IMR-90 (cell line): ENCODE measurements at regions not wholly inside any gene's neighbourhood (a gene's known extent, or its start where the extent isn't known, plus 50 kb on each side); places are given as distances from the start of the nearest gene placed in this dataset.

ENCODE experiments used
- ATAC-seq: fragments of 200-7000 bp; cut with Tn5 transposase; 2 replicates; pipeline ENCODE4 v1.9.1; 2020; ENCODE audit warnings: low read depth, mild to moderate bottlenecking, moderate library complexity
- BruUV-seq: library from RNA; stranded (reverse); fragments of 400-500 nt; replicated peaks from 2 replicates; lab custom pipeline; 2021; lab: Mats Ljungman, UMichigan
- CTCF ChIA-PET: fragments of 300-600 bp; formaldehyde crosslinking; extraction: SDS; loops from one replicate; lab custom pipeline; 2021; ENCODE audit warnings: antibody characterized with exemption; lab: Yijun Ruan, JAX
- POLR2A ChIA-PET: fragments of 300-600 bp; sonication (Branson Sonifier 250); formaldehyde crosslinking; loops from one replicate; lab custom pipeline; 2022; ENCODE audit warnings: antibody characterized with exemption; ENCODE audit not compliant: unreplicated experiment; lab: Charles Lee
- DNase-seq: peaks from one replicate; pipeline ENCODE4 v3.0.0; 2013
- H2AFZ ChIP-seq: replicated peaks from 2 replicates; pipeline ENCODE3; 2013; ENCODE audit warnings: low read length, mild to moderate bottlenecking; ENCODE audit not compliant: poor library complexity
- H2AK5ac ChIP-seq: 2 replicates; pipeline ENCODE4 v1.6.1; 2013; ENCODE audit warnings: low read depth, low read length, inconsistent platforms
- H2AK9ac ChIP-seq: replicated peaks from 2 replicates; pipeline ENCODE3; 2013; ENCODE audit warnings: mild to moderate bottlenecking, low read depth, low read length, moderate library complexity; ENCODE audit not compliant: poor library complexity
- H2BK120ac ChIP-seq: 2 replicates; pipeline ENCODE4 v1.6.1; 2013; ENCODE audit warnings: low read depth, low read length, inconsistent platforms
- H2BK15ac ChIP-seq: 3 replicates; pipeline ENCODE4 v1.6.1; 2013; ENCODE audit warnings: low read depth, low read length, inconsistent platforms
- H2BK20ac ChIP-seq: 2 replicates; pipeline ENCODE4 v1.6.1; 2013; ENCODE audit warnings: low read depth, mild to moderate bottlenecking, inconsistent platforms, low read length, moderate library complexity
- H2BK5ac ChIP-seq: 2 replicates; pipeline ENCODE4 v1.6.1; 2013; ENCODE audit warnings: mild to moderate bottlenecking, low read depth, low read length, inconsistent platforms; ENCODE audit not compliant: poor library complexity, severe bottlenecking
- H3K14ac ChIP-seq: replicated peaks from 2 replicates; pipeline ENCODE4 v1.6.1; 2013; ENCODE audit warnings: low read depth, low read length, inconsistent platforms
- H3K18ac ChIP-seq: 2 replicates; pipeline ENCODE4 v1.6.1; 2013; ENCODE audit warnings: low read depth, low read length, control low read depth
- H3K23ac ChIP-seq: 2 replicates; pipeline ENCODE4 v1.6.1; 2013; ENCODE audit warnings: low read depth, low read length, inconsistent platforms
- H3K27ac ChIP-seq: 2 replicates; pipeline ENCODE4 v1.5.1; 2013; ENCODE audit warnings: mild to moderate bottlenecking, control low read depth, low read length; ENCODE audit not compliant: insufficient read depth
- H3K27me3 ChIP-seq: 2 replicates; pipeline ENCODE4 v1.6.1; 2013; ENCODE audit warnings: low read length; ENCODE audit not compliant: control insufficient read depth, insufficient read depth
- H3K36me3 ChIP-seq: 2 replicates; pipeline ENCODE4 v1.6.1; 2013; ENCODE audit warnings: low read length, mixed read lengths; ENCODE audit not compliant: control insufficient read depth, insufficient read depth
- H3K4ac ChIP-seq: 2 replicates; pipeline ENCODE4 v1.6.1; 2013; ENCODE audit warnings: low read depth, low read length, inconsistent platforms
- H3K4me1 ChIP-seq: 2 replicates; pipeline ENCODE4 v1.6.1; 2013; ENCODE audit warnings: low read length, mixed read lengths; ENCODE audit not compliant: control insufficient read depth, insufficient read depth
- H3K4me2 ChIP-seq: 2 replicates; pipeline ENCODE4 v1.6.1; 2013; ENCODE audit warnings: low read depth, mild to moderate bottlenecking, control low read depth, low read length, moderate library complexity
- H3K4me3 ChIP-seq: 2 replicates; pipeline ENCODE4 v1.5.1; 2013; ENCODE audit warnings: low read depth, mild to moderate bottlenecking, control low read depth, low read length, moderate library complexity; ENCODE audit not compliant: insufficient read depth
- H3K56ac ChIP-seq: 2 replicates; pipeline ENCODE4 v1.6.1; 2013; ENCODE audit warnings: low read length, inconsistent platforms; ENCODE audit not compliant: insufficient read depth; ENCODE audit errors: extremely low read depth
- H3K79me1 ChIP-seq, 2 experiments: 2 replicates each; pipeline ENCODE4 v1.6.1; 2013; ENCODE audit warnings: low read length in 2 of 2, inconsistent platforms in 1 of 2, low read depth in 1 of 2
- H3K9ac ChIP-seq: 2 replicates; pipeline ENCODE4 v1.6.1; 2013; ENCODE audit warnings: low read depth, low read length, control low read depth
- H3K9me1 ChIP-seq: 2 replicates; pipeline ENCODE4 v1.6.1; 2013; ENCODE audit warnings: low read length, inconsistent platforms; ENCODE audit not compliant: insufficient read depth
- H3K9me3 ChIP-seq: 2 replicates; pipeline ENCODE4 v1.6.1; 2013; ENCODE audit warnings: low read length; ENCODE audit not compliant: control insufficient read depth, insufficient read depth
- H4K20me1 ChIP-seq: 2 replicates; pipeline ENCODE4 v1.6.1; 2013; ENCODE audit warnings: low read length, inconsistent platforms; ENCODE audit not compliant: insufficient read depth
- H4K5ac ChIP-seq: 2 replicates; pipeline ENCODE4 v1.6.1; 2013; ENCODE audit warnings: mild to moderate bottlenecking, low read depth, low read length, control low read depth
- H4K8ac ChIP-seq, 2 experiments: 2 replicates each; pipeline ENCODE4 v1.6.1; 2013; ENCODE audit warnings: low read depth in 2 of 2, low read length in 2 of 2, control low read depth in 1 of 2, inconsistent platforms in 1 of 2
- H4K91ac ChIP-seq: 2 replicates; pipeline ENCODE4 v1.6.1; 2013; ENCODE audit warnings: low read depth, low read length, inconsistent platforms; ENCODE audit not compliant: insufficient read depth
- CHD1 ChIP-seq: IDR thresholded peaks from 2 replicates; pipeline ENCODE4 v1.6.1; 2012; ENCODE audit warnings: low read depth, low read length, improper control_type of control experiment
- MAZ ChIP-seq: IDR thresholded peaks from 2 replicates; pipeline ENCODE4 v1.6.1; 2012; ENCODE audit warnings: low read depth, mild to moderate bottlenecking, low read length, improper control_type of control experiment, moderate library complexity, borderline replicate concordance
- MXI1 ChIP-seq: IDR thresholded peaks from 2 replicates; pipeline ENCODE4 v1.6.1; 2012; ENCODE audit warnings: low read depth, mild to moderate bottlenecking, low read length, moderate library complexity, borderline replicate concordance
- RAD21 ChIP-seq: IDR thresholded peaks from 2 replicates; pipeline ENCODE4 v1.6.1; 2012; ENCODE audit warnings: low read length, improper control_type of control experiment
- RCOR1 ChIP-seq: IDR thresholded peaks from 2 replicates; pipeline ENCODE4 v1.6.1; 2012; ENCODE audit warnings: mild to moderate bottlenecking, low read length, improper control_type of control experiment; ENCODE audit not compliant: insufficient replicate concordance
- RFX5 ChIP-seq: IDR thresholded peaks from 2 replicates; pipeline ENCODE4 v1.8.0; 2012; ENCODE audit warnings: low read depth, mild to moderate bottlenecking, low read length, moderate library complexity
- WGBS, 2 experiments: methylation state at CpG; one replicate each; pipeline versions ENCODE4 v1.1.5 to v1.1.7; 2013; ENCODE audit warnings: missing lambda C conversion rate in 2 of 2; ENCODE audit not compliant: insufficient read length in 1 of 2; ENCODE audit errors: extremely low coverage in 2 of 2; 5-methylcytosine and 5-hydroxymethylcytosine counted together
- dilution Hi-C: fragments of 300-500 bp; cut with HindIII; formaldehyde crosslinking; loops from one replicate; pipeline ENCODE4 v1.14.3; 2018; ENCODE audit warnings: low sequenced_read_pairs; ENCODE audit not compliant: unreplicated experiment
- in situ Hi-C: fragments of 300-500 bp; cut with MboI; formaldehyde crosslinking; loops from 3 replicates; pipeline ENCODE4 v1.14.3; 2019; ENCODE audit warnings: low sequenced_read_pairs, inconsistent platforms, mixed read lengths
- intact Hi-C: fragments of 100-400 bp; cut with micrococcal nuclease; formaldehyde crosslinking; loops from 2 replicates; pipeline ENCODE4 v1.10.0; 2022

DNA sequence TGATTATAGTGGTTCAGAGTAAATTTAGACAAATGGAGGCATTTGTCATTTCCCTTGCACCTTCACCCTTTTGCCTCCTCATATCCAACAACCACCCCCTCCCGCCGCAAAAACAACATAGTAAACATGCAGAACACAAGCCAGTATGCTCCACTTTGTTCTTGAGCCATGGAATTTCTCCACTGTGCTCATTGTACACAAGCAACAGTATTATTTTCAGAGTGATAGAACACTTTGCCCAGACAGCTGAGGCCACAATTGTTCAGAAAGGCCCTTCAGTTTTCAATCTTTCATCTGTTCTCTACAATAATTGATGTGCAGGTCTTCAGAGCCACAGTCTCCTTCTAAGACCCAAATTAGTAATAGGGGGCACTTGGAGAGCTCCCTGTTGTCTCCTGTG lies 272.8 kb upstream of the SLC30A5 start:
- no peaks in the 10 kb centered on the region for H3K4me1 ChIP-seq
- in situ Hi-C loops = no loop called here
- no peak for DNase-seq
- no peak overlapping the region for H3K4me3 ChIP-seq
- H4K8ac ChIP-seq = no peak overlapping the region
- no peaks in the 10 kb centered on the region for H3K27me3 ChIP-seq
- dilution Hi-C loops = no loop called here
- no peak overlapping the region for H2BK15ac ChIP-seq
- no peak overlapping the region for H2AFZ ChIP-seq
- no peaks in the 10 kb centered on the region for H4K20me1 ChIP-seq
- H3K56ac ChIP-seq = no peak overlapping the region
- no peak overlapping the region for H2BK120ac ChIP-seq
- H2AK5ac ChIP-seq = no peak overlapping the region
- no TSS peak for BruUV-seq
- no peak overlapping the region for H2AK9ac ChIP-seq
- no peak overlapping the region for H2BK5ac ChIP-seq
- no peak overlapping the region for H3K14ac ChIP-seq
- H3K27ac ChIP-seq = no peak overlapping the region
- H3K23ac ChIP-seq = no peak overlapping the region
- intact Hi-C loops = no loop called here
- POLR2A ChIA-PET = no interaction called here
- no peaks in the 10 kb centered on the region for H3K9me3 ChIP-seq
- H3K18ac ChIP-seq = no peak overlapping the region
- H3K9ac ChIP-seq = no peak overlapping the region
- no peak overlapping the region for H4K91ac ChIP-seq
- H3K79me1 ChIP-seq = no peaks in the 10 kb centered on the region
- 83% methylated on average over 2 of the region's 2 CpGs; no CpG with 5 or more reads in 1 of the 2 experiments for WGBS, 2 experiments
- H3K9me1 ChIP-seq = no peaks in the 10 kb centered on the region
- TF ChIP-seq MAZ (no peak), MXI1 (no peak), RAD21 (no peak), CHD1 (no peak), RCOR1 (no peak), RFX5 (no peak)
- ATAC-seq = no peak
- no peaks in the 10 kb centered on the region for H3K36me3 ChIP-seq
- H2BK20ac ChIP-seq = no peak overlapping the region
- H3K4ac ChIP-seq = no peak overlapping the region
- no peak overlapping the region for H3K4me2 ChIP-seq
- H4K5ac ChIP-seq = no peak overlapping the region
- CTCF ChIA-PET = no interaction called here
